Panc1 (cell line): ENCODE measurements at regions not wholly inside any gene's neighbourhood (a gene's known extent, or its start where the extent isn't known, plus 50 kb on each side); places are given as distances from the start of the nearest gene placed in this dataset.

Experiments used
- ATAC-seq: fragments of 200-7000 bp; cut with Tn5 transposase; 2 replicates; pipeline ENCODE4 v1.9.1; 2020; ENCODE audit warnings: mild to moderate bottlenecking, moderate library complexity
- BruUV-seq: library from RNA; stranded (reverse); fragments of 400-500 nt; replicated peaks from 2 replicates; lab custom pipeline; 2021; lab: Mats Ljungman, UMichigan
- CTCF ChIA-PET: fragments of 300-600 bp; sonication (Branson Sonifier 250); formaldehyde crosslinking; loops from one replicate; lab custom pipeline; 2022; ENCODE audit warnings: antibody characterized with exemption; lab: Charles Lee
- POLR2A ChIA-PET: fragments of 300-600 bp; sonication (Branson Sonifier 250); formaldehyde crosslinking; loops from one replicate; lab custom pipeline; 2022; ENCODE audit warnings: antibody characterized with exemption; lab: Charles Lee
- DNase-seq: peaks from one replicate; pipeline ENCODE4 v3.0.0-alpha.2; 2010; ENCODE audit warnings: low read depth, low spot score
- H3K27ac ChIP-seq: 2 replicates; pipeline ENCODE4 v1.5.1; 2011; ENCODE audit warnings: mild to moderate bottlenecking, low read length, inconsistent platforms
- H3K27me3 ChIP-seq: fragments of 200-500 bp; sonication (Bioruptor generic); 2 replicates; pipeline ENCODE4 v1.6.0; 2014; ENCODE audit warnings: low read length, inconsistent platforms; ENCODE audit not compliant: control insufficient read depth, insufficient read depth
- H3K36me3 ChIP-seq: fragments of 200-500 bp; sonication (Bioruptor generic); 2 replicates; pipeline ENCODE4 v1.5.1; 2014; ENCODE audit warnings: inconsistent platforms, mild to moderate bottlenecking, low read length, moderate library complexity; ENCODE audit not compliant: control insufficient read depth, insufficient read depth
- H3K4me1 ChIP-seq: 2 replicates; pipeline ENCODE4 v1.5.1; 2011; ENCODE audit warnings: inconsistent platforms, mild to moderate bottlenecking, low read length, moderate library complexity; ENCODE audit not compliant: control insufficient read depth, insufficient read depth
- H3K4me3 ChIP-seq, 2 experiments: 2 replicates each; pipeline ENCODE4 v1.5.1; 2011 to 2012; ENCODE audit warnings: low read depth in 2 of 2, low read length in 2 of 2, mild to moderate bottlenecking in 2 of 2, inconsistent platforms in 1 of 2, moderate library complexity in 1 of 2
- H3K9me3 ChIP-seq: fragments of 200-500 bp; sonication (Bioruptor generic); 2 replicates; pipeline ENCODE4 v1.5.1; 2014; ENCODE audit warnings: low read depth, mild to moderate bottlenecking, inconsistent platforms, low read length, moderate library complexity; ENCODE audit not compliant: control insufficient read depth, insufficient read depth
- CTCF ChIP-seq: fragments of 450-650 bp; IDR thresholded peaks from 2 replicates; pipeline ENCODE4 v1.5.1; 2017; ENCODE audit warnings: mild to moderate bottlenecking
- POLR2AphosphoS5 ChIP-seq: IDR thresholded peaks from 2 replicates; pipeline ENCODE4 v1.6.1; 2012; ENCODE audit warnings: mild to moderate bottlenecking, low read depth, low read length, moderate library complexity
- SIN3A ChIP-seq: IDR thresholded peaks from 2 replicates; pipeline ENCODE4 v1.6.1; 2012; ENCODE audit warnings: low read depth, mild to moderate bottlenecking, low read length, moderate library complexity, borderline replicate concordance; ENCODE audit not compliant: insufficient read depth
- TCF7L2 ChIP-seq: IDR thresholded peaks from 2 replicates; pipeline ENCODE4 v1.6.1; 2011; ENCODE audit warnings: mild to moderate bottlenecking, low read depth, low read length, inconsistent platforms
- in situ Hi-C: cut with HindIII; loops from 2 replicates; pipeline ENCODE4 v1.10.0; 2016; ENCODE audit warnings: low sequenced_read_pairs, low pct_unique_long_range_greater_than_20kb
- intact Hi-C: fragments of 100-400 bp; cut with micrococcal nuclease; formaldehyde crosslinking; loops from one replicate; pipeline ENCODE4 v1.10.0; 2022; ENCODE audit not compliant: unreplicated experiment
- TF ChIP-seq, protein P1 (sequence below), 2 experiments: IDR thresholded peaks; 2 replicates each; pipeline ENCODE4 v1.6.1; 2011 to 2012; ENCODE audit warnings: low read depth in 2 of 2, control low read depth in 1 of 2, low read length in 1 of 2, mild to moderate bottlenecking in 1 of 2, moderate library complexity in 1 of 2; ENCODE audit not compliant: insufficient read depth in 1 of 2

DNA sequence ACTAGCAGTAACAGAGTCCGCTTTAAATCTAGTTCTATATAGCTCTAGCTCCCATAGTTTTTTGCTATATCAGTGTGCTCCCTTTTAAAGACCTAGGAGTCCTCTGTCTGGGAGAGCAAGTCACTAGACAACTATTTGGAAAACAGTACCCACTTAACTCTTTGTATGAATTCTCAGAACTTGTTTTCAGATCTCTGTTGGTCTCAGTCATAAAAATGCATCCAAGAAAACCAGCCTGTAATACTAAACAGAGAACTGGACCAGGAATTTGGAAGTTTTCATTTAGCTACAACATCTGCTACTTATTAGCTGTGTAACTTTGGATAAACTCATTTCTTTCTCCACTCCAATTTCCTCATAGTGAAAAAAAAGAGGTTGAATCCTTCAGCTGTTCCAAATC, 56.9 kb upstream of the C3orf49 start:
- Histone ChIP-seq H3K27me3 (no peaks in the 10 kb centered on the region), H3K27ac (no peak overlapping the region), H3K36me3 (no peaks in the 10 kb centered on the region), H3K4me1 (no peaks in the 10 kb centered on the region), H3K9me3 (no peaks in the 10 kb centered on the region), H3K4me3 (no peak overlapping the region)
- ATAC-seq: no peak
- in situ Hi-C loops (no loop called here), intact Hi-C loops (no loop called here)
- ChIA-PET POLR2A (no interaction called here), CTCF (no interaction called here)
- DNase-seq: no peak
- TF ChIP-seq CTCF (no peak), POLR2AphosphoS5 (no peak), TCF7L2 (no peak), SIN3A (no peak)
- TF ChIP-seq, protein P1, sequence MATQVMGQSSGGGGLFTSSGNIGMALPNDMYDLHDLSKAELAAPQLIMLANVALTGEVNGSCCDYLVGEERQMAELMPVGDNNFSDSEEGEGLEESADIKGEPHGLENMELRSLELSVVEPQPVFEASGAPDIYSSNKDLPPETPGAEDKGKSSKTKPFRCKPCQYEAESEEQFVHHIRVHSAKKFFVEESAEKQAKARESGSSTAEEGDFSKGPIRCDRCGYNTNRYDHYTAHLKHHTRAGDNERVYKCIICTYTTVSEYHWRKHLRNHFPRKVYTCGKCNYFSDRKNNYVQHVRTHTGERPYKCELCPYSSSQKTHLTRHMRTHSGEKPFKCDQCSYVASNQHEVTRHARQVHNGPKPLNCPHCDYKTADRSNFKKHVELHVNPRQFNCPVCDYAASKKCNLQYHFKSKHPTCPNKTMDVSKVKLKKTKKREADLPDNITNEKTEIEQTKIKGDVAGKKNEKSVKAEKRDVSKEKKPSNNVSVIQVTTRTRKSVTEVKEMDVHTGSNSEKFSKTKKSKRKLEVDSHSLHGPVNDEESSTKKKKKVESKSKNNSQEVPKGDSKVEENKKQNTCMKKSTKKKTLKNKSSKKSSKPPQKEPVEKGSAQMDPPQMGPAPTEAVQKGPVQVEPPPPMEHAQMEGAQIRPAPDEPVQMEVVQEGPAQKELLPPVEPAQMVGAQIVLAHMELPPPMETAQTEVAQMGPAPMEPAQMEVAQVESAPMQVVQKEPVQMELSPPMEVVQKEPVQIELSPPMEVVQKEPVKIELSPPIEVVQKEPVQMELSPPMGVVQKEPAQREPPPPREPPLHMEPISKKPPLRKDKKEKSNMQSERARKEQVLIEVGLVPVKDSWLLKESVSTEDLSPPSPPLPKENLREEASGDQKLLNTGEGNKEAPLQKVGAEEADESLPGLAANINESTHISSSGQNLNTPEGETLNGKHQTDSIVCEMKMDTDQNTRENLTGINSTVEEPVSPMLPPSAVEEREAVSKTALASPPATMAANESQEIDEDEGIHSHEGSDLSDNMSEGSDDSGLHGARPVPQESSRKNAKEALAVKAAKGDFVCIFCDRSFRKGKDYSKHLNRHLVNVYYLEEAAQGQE (IDR thresholded peaks at IDR 0.05; ENCODE audit: insufficient read depth in 1 of 2, low read depth in 2 of 2, low read length in 1 of 2): no peak
- BruUV-seq: no TSS peak

DNA sequence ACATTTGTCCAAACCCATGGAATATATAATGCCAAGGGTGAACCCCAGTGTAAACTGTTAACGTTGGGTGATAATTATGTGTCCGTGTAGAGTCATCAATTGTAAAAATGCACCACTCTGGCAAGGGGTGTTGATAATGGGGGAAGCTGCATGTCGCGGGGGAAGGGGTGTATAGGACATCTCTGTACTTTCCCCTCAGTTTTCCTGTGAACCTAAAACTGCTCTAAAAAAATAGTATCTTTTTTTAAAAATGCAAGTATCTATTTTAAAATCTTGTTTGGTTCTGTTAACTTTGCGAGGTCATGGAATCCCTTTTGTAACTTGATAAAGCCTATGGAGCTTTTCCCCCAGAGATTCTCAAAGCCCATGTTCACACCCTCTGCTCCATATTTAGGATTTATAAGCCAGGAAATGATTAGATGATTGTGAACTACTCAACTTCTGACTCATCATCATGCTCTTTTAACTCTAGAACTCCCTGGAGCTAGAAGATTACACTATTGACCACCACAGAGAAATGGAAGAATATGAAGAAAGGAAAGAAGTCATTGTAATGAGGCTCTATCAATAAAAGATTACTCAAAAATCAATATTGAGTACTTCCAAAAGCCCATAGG, 56.1 kb upstream of the C3orf49 start:
- H3K4me3 ChIP-seq: no peak overlapping the region
- intact Hi-C loops: no loop called here
- in situ Hi-C loops: no loop called here
- BruUV-seq: no TSS peak
- ChIA-PET CTCF (no interaction called here), POLR2A (no interaction called here)
- ATAC-seq: no peak
- TF ChIP-seq SIN3A (no peak), TCF7L2 (no peak), CTCF (no peak), POLR2AphosphoS5 (no peak)
- TF ChIP-seq, protein P1 (IDR thresholded peaks at IDR 0.05; ENCODE audit: insufficient read depth in 1 of 2, low read depth in 2 of 2, low read length in 1 of 2): no peak
- no peaks in the 10 kb centered on the region for H3K27me3 ChIP-seq
- no peaks in the 10 kb centered on the region for H3K9me3 ChIP-seq
- no peaks in the 10 kb centered on the region for H3K4me1 ChIP-seq
- H3K36me3 ChIP-seq: no peaks in the 10 kb centered on the region
- no peak for DNase-seq
- no peak overlapping the region for H3K27ac ChIP-seq
